NCI-H1092 (cell line): ENCODE measurements at regions not wholly inside any gene's neighbourhood (a gene's known extent, or its start where the extent isn't known, plus 50 kb on each side); places are given as distances from the start of the nearest gene placed in this dataset.
"Not testable (repeated sequence)": the region's sequence is repeated elsewhere in the genome, so short reads cannot be mapped to it uniquely, and the experiment has no call there.

Experiments
- DNase-seq: peaks from one replicate; lab custom pipeline; 2025; lab: John Stamatoyannopoulos, UW

GRCh38 chr10:28354511-28354910, 51.6 kb upstream of the MPP7 start:
- no peak for DNase-seq

DNA sequence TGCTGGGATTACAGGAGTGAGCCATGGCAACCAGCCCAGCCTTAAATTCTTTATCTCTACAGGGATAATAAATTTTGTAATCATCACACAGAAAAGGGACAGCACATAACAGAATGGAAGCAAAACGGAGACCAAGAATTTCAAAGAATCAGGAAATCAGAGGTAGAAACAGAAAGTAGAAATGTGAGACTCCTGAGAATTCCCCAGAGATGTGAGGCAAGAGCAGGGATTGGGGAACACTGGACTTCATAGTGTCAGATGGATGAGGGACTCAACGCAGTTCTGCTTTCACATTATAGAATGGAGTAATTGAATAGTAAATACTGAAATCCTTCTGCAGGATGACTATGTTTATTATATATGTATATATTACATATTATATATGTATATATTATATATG, 52.5 kb upstream of the MPP7 start:
- DNase-seq = no peak

DNA sequence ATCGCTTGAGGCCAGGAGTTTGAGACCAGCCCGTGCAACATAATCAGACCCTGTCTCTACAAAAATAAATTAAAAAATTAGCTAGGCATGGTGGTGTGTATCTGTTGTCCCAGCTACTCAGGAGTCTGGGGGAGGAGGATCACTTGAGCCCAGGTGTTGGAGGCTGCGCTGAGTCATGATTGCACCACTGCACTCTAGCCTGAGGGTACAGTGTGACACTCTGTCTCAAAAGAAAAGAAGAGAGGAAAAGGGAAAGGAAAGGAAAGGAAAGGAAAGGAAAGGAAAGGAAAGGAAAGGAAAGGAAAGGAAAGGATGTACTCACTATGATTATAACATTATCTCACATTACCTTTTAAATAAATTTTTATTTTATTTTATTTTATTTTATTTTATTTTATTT, 56.5 kb upstream of the MPP7 start:
- no peak for DNase-seq

DNA sequence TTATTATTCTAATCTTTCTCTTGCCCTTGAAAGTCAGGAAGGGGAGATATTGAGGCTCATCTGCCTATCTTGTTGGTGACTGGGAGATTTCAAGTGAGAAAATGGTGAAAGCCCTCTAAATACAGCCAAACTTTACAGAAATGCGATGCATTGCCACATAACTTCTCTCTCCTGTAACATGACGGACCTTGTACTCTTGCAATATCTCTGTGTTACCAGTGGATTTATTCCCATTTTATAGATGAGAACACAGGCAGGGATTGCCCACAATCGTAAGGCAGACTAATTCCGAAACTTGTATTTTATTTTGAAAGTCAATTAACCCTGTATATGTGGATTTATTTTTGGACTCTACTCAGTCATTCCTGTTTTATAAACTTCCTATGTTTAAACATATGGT, 57.3 kb upstream of the MPP7 start:
- no peak for DNase-seq

- no peak for DNase-seq
Measured at GRCh38 chr10:28363376-28363775, 60.5 kb upstream of the MPP7 start.

GRCh38 chr10:28365840-28366239, 63.0 kb upstream of the MPP7 start:
- DNase-seq = no peak

- DNase-seq = no peak
Measured at GRCh38 chr10:28366994-28367393, 64.1 kb upstream of the MPP7 start.

DNA sequence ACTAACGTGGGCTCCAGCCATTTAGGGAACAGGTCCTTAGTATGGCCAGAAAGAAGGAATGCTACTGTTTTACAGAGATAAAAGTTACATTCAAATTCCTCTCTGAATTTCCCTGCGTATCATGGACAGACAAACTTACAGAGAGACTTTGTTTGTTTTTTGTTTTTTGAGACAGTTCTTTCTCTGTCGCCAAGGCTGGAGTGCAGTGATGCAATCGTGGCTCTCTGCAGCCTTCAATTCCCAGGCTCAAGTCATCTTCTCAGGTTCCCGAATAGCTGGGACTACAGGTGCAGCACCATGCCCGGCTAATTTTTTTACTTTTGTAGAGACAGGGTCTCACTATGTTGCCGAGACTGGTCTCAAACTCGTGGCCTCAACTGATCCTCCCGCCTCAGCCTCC, 64.5 kb upstream of the MPP7 start:
- DNase-seq = no peak

DNA sequence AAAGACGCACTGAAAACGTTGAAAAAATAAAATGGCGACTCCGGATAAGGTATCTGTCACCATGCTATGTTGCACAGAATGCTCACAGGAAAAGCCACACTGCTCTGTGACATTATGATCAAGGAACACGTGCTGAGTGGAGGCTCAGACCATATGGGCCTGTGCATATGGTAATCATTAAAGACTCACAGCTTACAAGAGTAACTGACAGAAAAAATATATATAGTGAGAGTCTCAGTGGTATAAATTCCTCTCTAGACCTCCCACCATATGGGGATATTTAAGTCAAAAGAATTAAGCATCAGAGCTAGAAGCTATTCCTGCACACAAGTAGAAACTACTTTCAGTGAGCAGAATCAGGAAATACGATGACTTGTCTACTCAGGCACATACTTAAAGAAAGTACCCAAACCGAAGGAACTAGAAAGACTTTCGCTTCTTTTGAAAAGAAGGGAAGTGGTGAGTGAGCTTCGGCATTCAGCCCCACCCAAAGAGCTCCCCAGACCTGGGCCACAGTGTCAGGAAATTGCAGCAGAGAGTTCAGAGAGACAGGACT, 65.1 kb upstream of the MPP7 start:
- no peak for DNase-seq

DNA sequence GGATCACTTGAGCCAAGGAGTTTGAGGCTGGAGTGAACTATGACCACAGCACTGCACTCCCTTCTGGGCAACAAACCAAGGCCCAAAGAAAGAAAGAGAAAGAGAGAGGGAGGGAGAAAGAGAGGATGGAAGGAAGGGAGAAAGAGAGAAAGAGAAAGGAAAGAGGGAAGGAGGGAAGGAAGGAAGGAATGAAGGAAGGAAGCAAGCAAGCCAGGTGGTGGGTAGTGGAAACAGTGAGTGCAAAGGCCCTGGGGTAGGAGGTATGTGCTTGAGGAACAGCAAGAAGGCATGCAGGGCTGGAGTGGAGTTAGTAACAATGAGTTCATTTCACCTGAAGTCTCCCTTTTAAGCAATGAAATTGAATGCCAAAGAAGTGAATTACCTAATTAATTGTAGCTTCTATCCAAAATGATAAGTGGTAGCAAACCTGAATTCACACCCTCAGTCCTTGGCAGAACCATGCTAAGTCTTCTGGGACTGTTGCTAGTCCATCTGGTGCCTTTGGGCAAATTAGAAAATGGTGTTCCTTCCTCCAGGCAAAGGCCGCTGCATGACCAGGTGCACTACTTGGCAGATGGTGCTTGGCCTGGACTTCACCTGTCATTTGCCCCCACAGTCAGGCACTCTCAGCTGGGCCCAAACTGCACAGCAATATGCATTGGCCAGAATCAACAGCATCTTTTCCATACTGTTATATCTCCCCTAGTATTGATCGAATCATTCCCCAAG, 67.4 kb upstream of the MPP7 start:
- DNase-seq = no peak

- DNase-seq = not testable (repeated sequence)
Measured at GRCh38 chr10:28371638-28372037, 68.8 kb upstream of the MPP7 start.

GRCh38 chr10:28374036-28374435, 71.2 kb upstream of the MPP7 start:
- no peak for DNase-seq

DNA sequence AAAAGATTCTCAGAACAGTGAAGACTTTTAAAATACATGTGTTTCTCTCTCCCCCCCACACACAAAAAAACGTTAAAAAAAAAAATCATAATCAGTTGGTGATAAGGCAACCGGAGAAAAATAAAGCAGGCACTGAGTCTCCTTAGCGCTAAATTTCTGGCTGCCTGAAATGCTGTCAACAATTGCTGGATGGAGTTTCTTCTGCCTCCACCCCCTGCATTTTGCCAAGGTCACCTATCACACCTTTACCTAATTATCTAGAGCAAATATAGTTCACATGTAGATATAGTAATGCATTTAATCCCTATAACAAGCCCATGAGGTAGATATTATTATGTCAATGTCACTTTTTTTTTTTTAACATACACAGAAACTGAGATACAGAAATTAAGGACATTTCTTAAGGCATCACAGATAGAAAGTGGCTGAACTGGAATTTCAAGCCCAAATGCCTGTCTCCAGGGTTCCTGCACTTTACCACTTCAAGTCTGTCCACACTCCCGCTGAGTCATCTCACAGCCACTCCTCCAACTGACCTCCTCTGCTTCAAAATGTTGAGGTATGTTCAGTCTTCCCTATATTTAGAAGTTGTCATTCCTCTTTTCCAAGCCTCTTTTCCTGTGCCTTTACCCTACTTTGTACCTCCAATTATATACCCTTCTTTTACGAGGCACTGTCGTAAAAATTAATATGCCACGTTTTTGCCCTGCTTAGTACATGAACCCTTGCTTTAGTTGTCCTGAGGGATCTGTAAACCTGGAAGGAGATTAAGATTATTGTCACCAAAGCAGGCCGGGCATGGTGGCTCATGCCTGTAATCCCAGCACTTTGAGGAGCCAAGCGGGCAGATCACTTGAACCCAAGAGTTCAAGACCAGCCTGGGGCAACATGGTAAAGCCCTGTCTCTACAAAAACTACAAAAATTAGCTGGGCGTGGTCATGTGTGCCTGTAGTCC, 72.8 kb upstream of the MPP7 start:
- DNase-seq = no peak

DNA sequence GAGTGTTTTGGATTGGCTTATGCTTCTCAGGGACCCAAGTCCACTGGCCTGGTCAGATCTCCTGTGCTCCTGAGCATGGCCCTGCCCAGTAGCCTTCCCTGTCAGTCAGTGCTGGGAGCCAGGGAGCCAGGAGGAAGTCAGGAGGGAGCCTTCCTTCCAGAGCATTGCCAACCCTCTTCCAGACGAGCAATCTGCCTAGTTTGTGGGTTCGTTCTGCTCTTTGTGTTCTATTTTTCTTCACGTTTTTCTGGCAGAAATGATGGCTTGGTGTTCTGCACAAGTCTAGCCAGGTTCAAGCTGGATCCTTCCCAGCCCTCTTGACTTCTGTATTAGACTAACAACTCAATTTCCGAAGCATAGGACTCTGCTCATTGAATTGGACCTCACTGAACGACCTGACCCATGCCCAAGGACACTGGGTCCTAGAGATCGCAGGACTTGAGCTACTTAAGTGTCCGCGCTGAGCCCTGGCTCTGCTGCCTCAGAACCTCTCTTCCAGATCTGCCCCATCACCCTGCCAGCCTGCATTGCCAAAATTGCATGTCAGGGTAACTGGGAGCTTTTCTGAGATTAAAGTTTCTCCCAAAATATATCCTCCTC, 76.2 kb upstream of the MPP7 start:
- DNase-seq = no peak

DNA sequence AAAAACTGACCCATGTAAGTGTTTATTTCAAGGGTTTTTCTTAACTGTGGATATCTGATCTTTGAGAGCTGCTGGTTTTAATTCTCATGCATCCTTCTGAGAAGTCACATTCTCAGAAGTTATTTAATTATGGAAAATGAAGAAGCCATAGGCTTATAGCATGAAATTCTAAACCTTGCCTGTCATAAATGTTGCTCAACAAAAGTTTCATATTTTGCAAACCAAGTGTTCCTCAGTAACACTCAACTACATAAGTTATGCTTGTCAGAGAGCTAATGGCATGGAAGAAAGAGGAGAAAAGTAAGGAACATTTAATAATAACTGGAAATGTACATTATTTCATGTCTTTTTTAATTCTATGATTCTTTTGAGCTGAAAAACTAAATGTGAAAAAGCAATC, 78.6 kb upstream of the MPP7 start:
- DNase-seq = no peak

DNA sequence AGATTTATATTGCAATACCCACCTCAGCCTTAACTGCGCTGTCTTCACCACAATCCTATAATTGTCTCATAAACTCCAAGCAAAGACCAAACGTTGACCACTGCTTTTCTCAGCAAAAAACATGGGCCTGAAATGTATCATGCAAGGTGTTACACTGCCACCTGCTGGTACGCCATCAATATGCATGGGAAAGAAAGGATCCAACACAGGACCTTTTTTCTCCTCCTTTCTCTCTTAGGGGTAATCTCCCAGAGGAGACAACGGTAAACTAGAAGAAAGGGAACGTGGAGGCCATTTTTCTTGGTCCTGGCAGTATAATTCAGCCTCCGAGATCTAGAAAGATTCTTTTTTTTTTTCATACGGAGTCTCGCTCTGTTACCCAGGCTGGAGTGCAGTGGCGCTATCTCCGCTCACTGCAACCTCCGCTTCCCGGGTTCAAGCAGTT, 79.1 kb upstream of the MPP7 start:
- DNase-seq = peak; percentile 54

DNA sequence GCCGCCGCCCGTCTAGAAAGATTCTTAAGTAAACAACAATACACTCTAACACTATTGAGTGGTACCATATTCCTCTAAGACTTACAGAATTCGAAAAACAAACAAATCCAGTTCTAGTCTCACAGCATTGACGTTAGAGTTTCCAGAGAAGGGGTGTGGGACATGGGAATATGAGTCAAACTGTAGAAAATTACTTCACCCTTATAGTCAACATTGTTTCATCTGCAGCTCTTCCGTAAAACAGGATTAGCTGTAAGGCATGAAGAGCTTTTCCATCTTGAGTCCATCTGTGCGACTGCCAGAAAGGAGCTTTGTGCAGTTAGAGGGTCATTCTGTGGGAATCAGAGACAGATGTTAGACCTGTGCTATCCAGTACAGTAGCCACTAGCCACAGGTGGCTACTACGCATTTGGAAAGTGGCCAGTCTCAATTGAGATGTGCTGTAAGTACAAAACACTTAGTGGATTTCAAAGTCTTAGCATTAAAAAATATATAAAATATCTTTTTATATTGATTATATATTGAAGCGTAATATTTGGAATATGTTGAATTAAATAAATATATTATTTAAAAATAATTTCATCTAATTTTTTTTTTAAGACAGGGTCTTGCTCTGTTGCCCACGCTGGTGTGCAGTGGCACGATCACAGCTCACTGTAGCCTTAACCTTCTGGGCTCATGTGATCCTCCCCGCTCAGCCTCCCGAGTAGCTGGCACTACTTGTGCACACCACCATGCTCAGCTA, 79.8 kb upstream of the MPP7 start:
- no peak for DNase-seq

GRCh38 chr10:28384557-28384956, 81.7 kb upstream of the MPP7 start:
- no peak for DNase-seq

GRCh38 chr10:28385748-28386502, 83.1 kb upstream of the MPP7 start:
- DNase-seq = no peak

- DNase-seq = no peak
Measured at GRCh38 chr10:28386503-28386868, 83.6 kb upstream of the MPP7 start.

DNA sequence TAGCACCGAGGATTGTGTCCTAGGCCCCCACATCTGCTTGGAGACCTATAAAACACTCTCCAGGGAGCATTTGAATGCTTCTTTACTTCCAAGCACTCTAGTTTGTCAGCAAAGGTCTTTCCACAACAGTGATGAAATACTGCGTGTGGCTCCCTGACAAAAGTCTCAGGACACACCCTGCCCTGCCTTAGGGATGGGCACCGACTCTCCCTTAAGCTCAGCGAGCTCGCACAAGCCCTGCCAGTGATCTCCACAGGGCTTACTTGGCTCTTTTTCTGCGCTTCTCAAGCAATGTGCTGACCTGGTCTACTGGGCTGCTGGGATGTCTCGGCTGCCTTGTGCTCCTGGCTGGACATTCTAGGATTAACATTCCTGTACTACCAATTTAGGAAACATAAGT, 84.3 kb upstream of the MPP7 start:
- DNase-seq = no peak
